IMR-90 (cell line): ENCODE measurements at regions not wholly inside any gene's neighbourhood (a gene's known extent, or its start where the extent isn't known, plus 50 kb on each side); places are given as distances from the start of the nearest gene placed in this dataset.
A peak's percentile ranks its signal among the peaks of the same experiment; 100 is the strongest.

Source experiments
- ATAC-seq: fragments of 200-7000 bp; cut with Tn5 transposase; 2 replicates; pipeline ENCODE4 v1.9.1; 2020; ENCODE audit warnings: low read depth, mild to moderate bottlenecking, moderate library complexity
- BruUV-seq: library from RNA; stranded (reverse); fragments of 400-500 nt; replicated peaks from 2 replicates; lab custom pipeline; 2021; lab: Mats Ljungman, UMichigan
- CTCF ChIA-PET: fragments of 300-600 bp; formaldehyde crosslinking; extraction: SDS; loops from one replicate; lab custom pipeline; 2021; ENCODE audit warnings: antibody characterized with exemption; lab: Yijun Ruan, JAX
- POLR2A ChIA-PET: fragments of 300-600 bp; sonication (Branson Sonifier 250); formaldehyde crosslinking; loops from one replicate; lab custom pipeline; 2022; ENCODE audit warnings: antibody characterized with exemption; ENCODE audit not compliant: unreplicated experiment; lab: Charles Lee
- DNase-seq: peaks from one replicate; pipeline ENCODE4 v3.0.0; 2013
- H2AFZ ChIP-seq: replicated peaks from 2 replicates; pipeline ENCODE3; 2013; ENCODE audit warnings: low read length, mild to moderate bottlenecking; ENCODE audit not compliant: poor library complexity
- H2AK5ac ChIP-seq: 2 replicates; pipeline ENCODE4 v1.6.1; 2013; ENCODE audit warnings: low read depth, low read length, inconsistent platforms
- H2AK9ac ChIP-seq: replicated peaks from 2 replicates; pipeline ENCODE3; 2013; ENCODE audit warnings: mild to moderate bottlenecking, low read depth, low read length, moderate library complexity; ENCODE audit not compliant: poor library complexity
- H2BK120ac ChIP-seq: 2 replicates; pipeline ENCODE4 v1.6.1; 2013; ENCODE audit warnings: low read depth, low read length, inconsistent platforms
- H2BK15ac ChIP-seq: 3 replicates; pipeline ENCODE4 v1.6.1; 2013; ENCODE audit warnings: low read depth, low read length, inconsistent platforms
- H2BK20ac ChIP-seq: 2 replicates; pipeline ENCODE4 v1.6.1; 2013; ENCODE audit warnings: low read depth, mild to moderate bottlenecking, inconsistent platforms, low read length, moderate library complexity
- H2BK5ac ChIP-seq: 2 replicates; pipeline ENCODE4 v1.6.1; 2013; ENCODE audit warnings: mild to moderate bottlenecking, low read depth, low read length, inconsistent platforms; ENCODE audit not compliant: poor library complexity, severe bottlenecking
- H3K14ac ChIP-seq: replicated peaks from 2 replicates; pipeline ENCODE4 v1.6.1; 2013; ENCODE audit warnings: low read depth, low read length, inconsistent platforms
- H3K18ac ChIP-seq: 2 replicates; pipeline ENCODE4 v1.6.1; 2013; ENCODE audit warnings: low read depth, low read length, control low read depth
- H3K23ac ChIP-seq: 2 replicates; pipeline ENCODE4 v1.6.1; 2013; ENCODE audit warnings: low read depth, low read length, inconsistent platforms
- H3K27ac ChIP-seq: 2 replicates; pipeline ENCODE4 v1.5.1; 2013; ENCODE audit warnings: mild to moderate bottlenecking, control low read depth, low read length; ENCODE audit not compliant: insufficient read depth
- H3K27me3 ChIP-seq: 2 replicates; pipeline ENCODE4 v1.6.1; 2013; ENCODE audit warnings: low read length; ENCODE audit not compliant: control insufficient read depth, insufficient read depth
- H3K36me3 ChIP-seq: 2 replicates; pipeline ENCODE4 v1.6.1; 2013; ENCODE audit warnings: low read length, mixed read lengths; ENCODE audit not compliant: control insufficient read depth, insufficient read depth
- H3K4ac ChIP-seq: 2 replicates; pipeline ENCODE4 v1.6.1; 2013; ENCODE audit warnings: low read depth, low read length, inconsistent platforms
- H3K4me1 ChIP-seq: 2 replicates; pipeline ENCODE4 v1.6.1; 2013; ENCODE audit warnings: low read length, mixed read lengths; ENCODE audit not compliant: control insufficient read depth, insufficient read depth
- H3K4me2 ChIP-seq: 2 replicates; pipeline ENCODE4 v1.6.1; 2013; ENCODE audit warnings: low read depth, mild to moderate bottlenecking, control low read depth, low read length, moderate library complexity
- H3K4me3 ChIP-seq: 2 replicates; pipeline ENCODE4 v1.5.1; 2013; ENCODE audit warnings: low read depth, mild to moderate bottlenecking, control low read depth, low read length, moderate library complexity; ENCODE audit not compliant: insufficient read depth
- H3K56ac ChIP-seq: 2 replicates; pipeline ENCODE4 v1.6.1; 2013; ENCODE audit warnings: low read length, inconsistent platforms; ENCODE audit not compliant: insufficient read depth; ENCODE audit errors: extremely low read depth
- H3K79me1 ChIP-seq, 2 experiments: 2 replicates each; pipeline ENCODE4 v1.6.1; 2013; ENCODE audit warnings: low read length in 2 of 2, inconsistent platforms in 1 of 2, low read depth in 1 of 2
- H3K9ac ChIP-seq: 2 replicates; pipeline ENCODE4 v1.6.1; 2013; ENCODE audit warnings: low read depth, low read length, control low read depth
- H3K9me1 ChIP-seq: 2 replicates; pipeline ENCODE4 v1.6.1; 2013; ENCODE audit warnings: low read length, inconsistent platforms; ENCODE audit not compliant: insufficient read depth
- H3K9me3 ChIP-seq: 2 replicates; pipeline ENCODE4 v1.6.1; 2013; ENCODE audit warnings: low read length; ENCODE audit not compliant: control insufficient read depth, insufficient read depth
- H4K20me1 ChIP-seq: 2 replicates; pipeline ENCODE4 v1.6.1; 2013; ENCODE audit warnings: low read length, inconsistent platforms; ENCODE audit not compliant: insufficient read depth
- H4K5ac ChIP-seq: 2 replicates; pipeline ENCODE4 v1.6.1; 2013; ENCODE audit warnings: mild to moderate bottlenecking, low read depth, low read length, control low read depth
- H4K8ac ChIP-seq, 2 experiments: 2 replicates each; pipeline ENCODE4 v1.6.1; 2013; ENCODE audit warnings: low read depth in 2 of 2, low read length in 2 of 2, control low read depth in 1 of 2, inconsistent platforms in 1 of 2
- H4K91ac ChIP-seq: 2 replicates; pipeline ENCODE4 v1.6.1; 2013; ENCODE audit warnings: low read depth, low read length, inconsistent platforms; ENCODE audit not compliant: insufficient read depth
- BHLHE40 ChIP-seq: fragments of 150-350 bp; IDR thresholded peaks from 2 replicates; pipeline ENCODE4 v1.6.1; 2016; ENCODE audit warnings: mild to moderate bottlenecking, low read depth, low read length
- CEBPB ChIP-seq: IDR thresholded peaks from 2 replicates; pipeline ENCODE4 v1.6.1; 2012; ENCODE audit warnings: low read depth, low read length, improper control_type of control experiment
- CHD1 ChIP-seq: IDR thresholded peaks from 2 replicates; pipeline ENCODE4 v1.6.1; 2012; ENCODE audit warnings: low read depth, low read length, improper control_type of control experiment
- CTCF ChIP-seq: conservative IDR thresholded peaks from 2 replicates; pipeline ENCODE4 v1.5.1; 2012; ENCODE audit warnings: mild to moderate bottlenecking, low read depth, low read length, improper control_type of control experiment
- ELK1 ChIP-seq: fragments of 150-350 bp; IDR thresholded peaks from 2 replicates; pipeline ENCODE4 v1.6.1; 2016; ENCODE audit warnings: low read depth, mild to moderate bottlenecking, low read length, moderate library complexity, borderline replicate concordance
- FOS ChIP-seq: fragments of 150-350 bp; IDR thresholded peaks from 2 replicates; pipeline ENCODE4 v1.6.1; 2016; ENCODE audit warnings: low read depth, low read length
- MAFK ChIP-seq: IDR thresholded peaks from 2 replicates; pipeline ENCODE4 v1.6.1; 2012; ENCODE audit warnings: low read depth, low read length, improper control_type of control experiment
- MAZ ChIP-seq: IDR thresholded peaks from 2 replicates; pipeline ENCODE4 v1.6.1; 2012; ENCODE audit warnings: low read depth, mild to moderate bottlenecking, low read length, improper control_type of control experiment, moderate library complexity, borderline replicate concordance
- MXI1 ChIP-seq: IDR thresholded peaks from 2 replicates; pipeline ENCODE4 v1.6.1; 2012; ENCODE audit warnings: low read depth, mild to moderate bottlenecking, low read length, moderate library complexity, borderline replicate concordance
- NFE2L2 ChIP-seq: fragments of 150-350 bp; IDR thresholded peaks from 2 replicates; pipeline ENCODE4 v1.6.1; 2016; ENCODE audit warnings: low read depth, mild to moderate bottlenecking, low read length
- POLR2A ChIP-seq: IDR thresholded peaks from 2 replicates; pipeline ENCODE4 v1.6.1; 2012; ENCODE audit warnings: mild to moderate bottlenecking, low read depth, low read length
- RAD21 ChIP-seq: IDR thresholded peaks from 2 replicates; pipeline ENCODE4 v1.6.1; 2012; ENCODE audit warnings: low read length, improper control_type of control experiment
- RCOR1 ChIP-seq: IDR thresholded peaks from 2 replicates; pipeline ENCODE4 v1.6.1; 2012; ENCODE audit warnings: mild to moderate bottlenecking, low read length, improper control_type of control experiment; ENCODE audit not compliant: insufficient replicate concordance
- RFX5 ChIP-seq: IDR thresholded peaks from 2 replicates; pipeline ENCODE4 v1.8.0; 2012; ENCODE audit warnings: low read depth, mild to moderate bottlenecking, low read length, moderate library complexity
- SMC3 ChIP-seq: fragments of 150-350 bp; IDR thresholded peaks from 2 replicates; pipeline ENCODE4 v1.6.1; 2016; ENCODE audit warnings: low read depth, mild to moderate bottlenecking, antibody characterized with exemption, low read length, moderate library complexity
- USF2 ChIP-seq: fragments of 150-350 bp; IDR thresholded peaks from 2 replicates; pipeline ENCODE4 v1.6.1; 2017; ENCODE audit warnings: mild to moderate bottlenecking, antibody characterized with exemption, low read length, low read depth
- WGBS, 2 experiments: methylation state at CpG; one replicate each; pipeline versions ENCODE4 v1.1.5 to v1.1.7; 2013; ENCODE audit warnings: missing lambda C conversion rate in 2 of 2; ENCODE audit not compliant: insufficient read length in 1 of 2; ENCODE audit errors: extremely low coverage in 2 of 2; 5-methylcytosine and 5-hydroxymethylcytosine counted together
- dilution Hi-C: fragments of 300-500 bp; cut with HindIII; formaldehyde crosslinking; loops from one replicate; pipeline ENCODE4 v1.14.3; 2018; ENCODE audit warnings: low sequenced_read_pairs; ENCODE audit not compliant: unreplicated experiment
- in situ Hi-C: fragments of 300-500 bp; cut with MboI; formaldehyde crosslinking; loops from 3 replicates; pipeline ENCODE4 v1.14.3; 2019; ENCODE audit warnings: low sequenced_read_pairs, inconsistent platforms, mixed read lengths
- intact Hi-C: fragments of 100-400 bp; cut with micrococcal nuclease; formaldehyde crosslinking; loops from 2 replicates; pipeline ENCODE4 v1.10.0; 2022

- dilution Hi-C loops = no loop called here
- DNase-seq (peak; percentile 67), ATAC-seq (peak; percentile 91)
- Histone ChIP-seq H4K91ac (no peak overlapping the region), H3K9me3 (no peaks in the 10 kb centered on the region), H2AFZ (peak overlapping the region; percentile 39), H4K8ac (no peak overlapping the region), H4K20me1 (no peaks in the 10 kb centered on the region), H3K27ac (no peak overlapping the region), H3K18ac (no peak overlapping the region), H2BK5ac (no peak overlapping the region), H3K36me3 (no peaks in the 10 kb centered on the region), H3K9ac (no peak overlapping the region), H3K27me3 (no peaks in the 10 kb centered on the region; the same call in 1 of the 2 replicates), H3K56ac (no peak overlapping the region), H4K5ac (no peak overlapping the region), H2BK20ac (0 out of 2 replicates have a peak overlapping the region, but pooled peaks have one; percentile 24), H2AK5ac (no peak overlapping the region), H3K4me2 (no peak overlapping the region), H3K4me1 (peaks cover 5% of the 10 kb centered on the region; the same call in 1 of the 2 replicates), H3K14ac (no peak overlapping the region), H3K79me1 (no peaks in the 10 kb centered on the region), H3K23ac (no peak overlapping the region), H2BK120ac (no peak overlapping the region), H3K4me3 (no peak overlapping the region), H3K9me1 (no peaks in the 10 kb centered on the region), H2AK9ac (no peak overlapping the region), H2BK15ac (no peak overlapping the region), H3K4ac (no peak overlapping the region)
- BruUV-seq = no TSS peak
- CTCF ChIA-PET = no interaction called here
- in situ Hi-C loops = no loop called here
- POLR2A ChIA-PET = no interaction called here
- TF ChIP-seq RFX5 (no peak), BHLHE40 (no peak), POLR2A (no peak), CTCF (no peak), SMC3 (no peak), FOS (no peak), MAZ (no peak), USF2 (no peak), MAFK (no peak), ELK1 (no peak), CHD1 (no peak), RAD21 (no peak), CEBPB (no peak), NFE2L2 (no peak), RCOR1 (no peak), MXI1 (no peak)
- intact Hi-C loops = no loop called here
- WGBS, 2 experiments = no CpG with 5 or more reads among the region's 3 CpGs
Observed at GRCh38 chr10:28754930-28755718, 77.8 kb downstream of the BAMBI start.
